IMR-90 (cell line): ENCODE measurements at regions not wholly inside any gene's neighbourhood (a gene's known extent, or its start where the extent isn't known, plus 50 kb on each side); places are given as distances from the start of the nearest gene placed in this dataset.

ENCODE experiments used
- CEBPB ChIP-seq: IDR thresholded peaks from 2 replicates; pipeline ENCODE4 v1.6.1; 2012; ENCODE audit warnings: low read depth, low read length, improper control_type of control experiment
- CHD1 ChIP-seq: IDR thresholded peaks from 2 replicates; pipeline ENCODE4 v1.6.1; 2012; ENCODE audit warnings: low read depth, low read length, improper control_type of control experiment
- CTCF ChIP-seq: conservative IDR thresholded peaks from 2 replicates; pipeline ENCODE4 v1.5.1; 2012; ENCODE audit warnings: mild to moderate bottlenecking, low read depth, low read length, improper control_type of control experiment
- FOS ChIP-seq: fragments of 150-350 bp; IDR thresholded peaks from 2 replicates; pipeline ENCODE4 v1.6.1; 2016; ENCODE audit warnings: low read depth, low read length
- MAFK ChIP-seq: IDR thresholded peaks from 2 replicates; pipeline ENCODE4 v1.6.1; 2012; ENCODE audit warnings: low read depth, low read length, improper control_type of control experiment
- POLR2A ChIP-seq: IDR thresholded peaks from 2 replicates; pipeline ENCODE4 v1.6.1; 2012; ENCODE audit warnings: mild to moderate bottlenecking, low read depth, low read length
- RAD21 ChIP-seq: IDR thresholded peaks from 2 replicates; pipeline ENCODE4 v1.6.1; 2012; ENCODE audit warnings: low read length, improper control_type of control experiment
- RCOR1 ChIP-seq: IDR thresholded peaks from 2 replicates; pipeline ENCODE4 v1.6.1; 2012; ENCODE audit warnings: mild to moderate bottlenecking, low read length, improper control_type of control experiment; ENCODE audit not compliant: insufficient replicate concordance
- RFX5 ChIP-seq: IDR thresholded peaks from 2 replicates; pipeline ENCODE4 v1.8.0; 2012; ENCODE audit warnings: low read depth, mild to moderate bottlenecking, low read length, moderate library complexity
- SMC3 ChIP-seq: fragments of 150-350 bp; IDR thresholded peaks from 2 replicates; pipeline ENCODE4 v1.6.1; 2016; ENCODE audit warnings: low read depth, mild to moderate bottlenecking, antibody characterized with exemption, low read length, moderate library complexity
- TF ChIP-seq, protein P1 (sequence below): fragments of 150-350 bp; IDR thresholded peaks from 2 replicates; pipeline ENCODE4 v1.6.1; 2016; ENCODE audit warnings: low read depth, mild to moderate bottlenecking, low read length, moderate library complexity, borderline replicate concordance

DNA sequence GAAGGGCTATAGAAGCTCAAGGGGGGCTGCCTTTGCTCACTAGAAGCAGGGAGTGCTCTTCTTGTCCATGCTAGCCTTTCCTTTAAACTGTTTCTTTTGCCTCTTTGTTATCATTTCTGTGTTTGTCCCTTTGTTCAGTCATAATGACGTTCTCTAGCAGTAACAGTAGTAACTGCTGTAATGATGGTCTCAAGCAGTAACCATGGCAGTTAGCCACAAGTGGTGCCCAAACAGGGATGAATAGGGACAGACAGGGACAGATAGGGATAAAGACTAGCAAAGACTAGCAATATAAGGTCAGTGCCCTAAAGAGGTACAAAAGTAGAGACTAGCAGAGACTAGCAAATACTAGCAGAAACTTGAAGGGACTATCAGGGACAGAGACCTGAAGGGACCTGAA lies 869.0 kb upstream of the PRR20A start:
- no peak for TF ChIP-seq POLR2A
- no peak for TF ChIP-seq RCOR1
- TF ChIP-seq CTCF: no peak
- TF ChIP-seq MAFK: no peak
- no peak for TF ChIP-seq RAD21
- no peak for TF ChIP-seq FOS
- TF ChIP-seq RFX5: no peak
- TF ChIP-seq CHD1: no peak
- TF ChIP-seq CEBPB: no peak
- TF ChIP-seq SMC3: no peak
- TF ChIP-seq, protein P1, sequence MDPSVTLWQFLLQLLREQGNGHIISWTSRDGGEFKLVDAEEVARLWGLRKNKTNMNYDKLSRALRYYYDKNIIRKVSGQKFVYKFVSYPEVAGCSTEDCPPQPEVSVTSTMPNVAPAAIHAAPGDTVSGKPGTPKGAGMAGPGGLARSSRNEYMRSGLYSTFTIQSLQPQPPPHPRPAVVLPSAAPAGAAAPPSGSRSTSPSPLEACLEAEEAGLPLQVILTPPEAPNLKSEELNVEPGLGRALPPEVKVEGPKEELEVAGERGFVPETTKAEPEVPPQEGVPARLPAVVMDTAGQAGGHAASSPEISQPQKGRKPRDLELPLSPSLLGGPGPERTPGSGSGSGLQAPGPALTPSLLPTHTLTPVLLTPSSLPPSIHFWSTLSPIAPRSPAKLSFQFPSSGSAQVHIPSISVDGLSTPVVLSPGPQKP: no peak
